GM12872 (cell line): ENCODE measurements at regions not wholly inside any gene's neighbourhood (a gene's known extent, or its start where the extent isn't known, plus 50 kb on each side); places are given as distances from the start of the nearest gene placed in this dataset.

Source experiments
- CTCF ChIP-seq: IDR thresholded peaks from 3 replicates; pipeline ENCODE4 v1.5.1; 2011; ENCODE audit warnings: low read depth, mild to moderate bottlenecking, low read length, moderate library complexity; ENCODE audit not compliant: insufficient read depth

- TF ChIP-seq CTCF = no peak
Measured at GRCh38 chr1:65064981-65065380, 83.0 kb upstream of the AK4 start.

- no peak for TF ChIP-seq CTCF
Measured at GRCh38 chr1:65065524-65066418, 82.2 kb upstream of the AK4 start.

GRCh38 chr1:65066419-65066765 is 81.6 kb upstream of the AK4 start:
- TF ChIP-seq CTCF = no peak

GRCh38 chr1:65066766-65067490 is 81.1 kb upstream of the AK4 start:
- TF ChIP-seq CTCF = no peak

- no peak for TF ChIP-seq CTCF
Measured at GRCh38 chr1:65067491-65068201, 80.4 kb upstream of the AK4 start.

- no peak for TF ChIP-seq CTCF
Measured at GRCh38 chr1:65068202-65069010, 79.6 kb upstream of the AK4 start.
